ENCODE measurements at regions not wholly inside any gene's neighbourhood (a gene's known extent, or its start where the extent isn't known, plus 50 kb on each side); places are given as distances from the start of the nearest gene placed in this dataset.

GRCh38 chr17:71176331-71176730 lies 944.5 kb upstream of the SOX9 start:
- H3K36me3 ChIP-seq (ENCODE audit: insufficient read depth, low read length): no peaks in the 10 kb centered on the region
- no peak overlapping the region for H3K4me3 ChIP-seq (ENCODE audit: low read length, poor library complexity, severe bottlenecking)
- H4K20me1 ChIP-seq (ENCODE audit: insufficient read depth, low read length, poor library complexity, severe bottlenecking): no peaks in the 10 kb centered on the region
- H3K4me1 ChIP-seq (ENCODE audit: insufficient read depth, low read length, poor library complexity, severe bottlenecking): no peaks in the 10 kb centered on the region
- TF ChIP-seq CTCF (conservative IDR thresholded peaks at IDR 0.05; ENCODE audit: low read length) (no peak), EZH2phosphoT487 (IDR thresholded peaks at IDR 0.05; ENCODE audit: borderline replicate concordance) (no peak)
- H3K9me3 ChIP-seq (ENCODE audit: insufficient read depth, low read depth, low read length): 0 out of 2 replicates have a peak, but pooled peaks cover 3% of the 10 kb centered on the region
- no peaks in the 10 kb centered on the region for H3K79me2 ChIP-seq (ENCODE audit: insufficient read depth, low read length)
- H2AFZ ChIP-seq (ENCODE audit: low read length): no peak overlapping the region
- H3K9ac ChIP-seq (ENCODE audit: low read depth, low read length, poor library complexity, severe bottlenecking): no peak overlapping the region
- no peaks in the 10 kb centered on the region for H3F3A ChIP-seq (ENCODE audit: low read depth)
- H3K4me2 ChIP-seq (ENCODE audit: low read depth, low read length, poor library complexity, severe bottlenecking): no peak overlapping the region
- no peaks in the 10 kb centered on the region for H3K27me3 ChIP-seq (ENCODE audit: insufficient read depth, low read length, poor library complexity, severe bottlenecking)
- H3K9me2 ChIP-seq (replicated peaks; ENCODE audit: low read depth, low read length): no peaks in the 10 kb centered on the region

GRCh38 chr17:71176928-71177443 lies 943.8 kb upstream of the SOX9 start:
- Histone ChIP-seq H4K20me1 (ENCODE audit: insufficient read depth, low read length, poor library complexity, severe bottlenecking) (no peaks in the 10 kb centered on the region), H3K9me2 (replicated peaks; ENCODE audit: low read depth, low read length) (no peaks in the 10 kb centered on the region), H3F3A (ENCODE audit: low read depth) (no peaks in the 10 kb centered on the region), H3K9ac (ENCODE audit: low read depth, low read length, poor library complexity, severe bottlenecking) (no peak overlapping the region), H3K9me3 (ENCODE audit: insufficient read depth, low read depth, low read length) (0 out of 2 replicates have a peak, but pooled peaks cover 3% of the 10 kb centered on the region), H3K79me2 (ENCODE audit: insufficient read depth, low read length) (no peaks in the 10 kb centered on the region), H3K4me1 (ENCODE audit: insufficient read depth, low read length, poor library complexity, severe bottlenecking) (no peaks in the 10 kb centered on the region), H3K4me3 (ENCODE audit: low read length, poor library complexity, severe bottlenecking) (no peak overlapping the region), H2AFZ (ENCODE audit: low read length) (no peak overlapping the region), H3K4me2 (ENCODE audit: low read depth, low read length, poor library complexity, severe bottlenecking) (no peak overlapping the region), H3K27me3 (ENCODE audit: insufficient read depth, low read length, poor library complexity, severe bottlenecking) (no peaks in the 10 kb centered on the region), H3K36me3 (ENCODE audit: insufficient read depth, low read length) (no peaks in the 10 kb centered on the region)
- TF ChIP-seq EZH2phosphoT487 (IDR thresholded peaks at IDR 0.05; ENCODE audit: borderline replicate concordance) (no peak), CTCF (conservative IDR thresholded peaks at IDR 0.05; ENCODE audit: low read length) (no peak)

GRCh38 chr17:71180801-71181385 lies 939.9 kb upstream of the SOX9 start:
- Histone ChIP-seq H3K36me3 (ENCODE audit: insufficient read depth, low read length) (no peaks in the 10 kb centered on the region), H4K20me1 (ENCODE audit: insufficient read depth, low read length, poor library complexity, severe bottlenecking) (no peaks in the 10 kb centered on the region), H3K9me2 (replicated peaks; ENCODE audit: low read depth, low read length) (no peaks in the 10 kb centered on the region), H3F3A (ENCODE audit: low read depth) (no peaks in the 10 kb centered on the region), H2AFZ (ENCODE audit: low read length) (no peak overlapping the region), H3K27me3 (ENCODE audit: insufficient read depth, low read length, poor library complexity, severe bottlenecking) (no peaks in the 10 kb centered on the region), H3K4me1 (ENCODE audit: insufficient read depth, low read length, poor library complexity, severe bottlenecking) (no peaks in the 10 kb centered on the region), H3K4me2 (ENCODE audit: low read depth, low read length, poor library complexity, severe bottlenecking) (no peak overlapping the region), H3K9me3 (ENCODE audit: insufficient read depth, low read depth, low read length) (0 out of 2 replicates have a peak, but pooled peaks cover 3% of the 10 kb centered on the region), H3K9ac (ENCODE audit: low read depth, low read length, poor library complexity, severe bottlenecking) (no peak overlapping the region), H3K4me3 (ENCODE audit: low read length, poor library complexity, severe bottlenecking) (no peak overlapping the region), H3K79me2 (ENCODE audit: insufficient read depth, low read length) (no peaks in the 10 kb centered on the region)
- no peak for TF ChIP-seq EZH2phosphoT487 (IDR thresholded peaks at IDR 0.05; ENCODE audit: borderline replicate concordance)
- TF ChIP-seq CTCF (conservative IDR thresholded peaks at IDR 0.05; ENCODE audit: low read length): no peak

Data from Loucy (cell line).